HEK293 (cell line): ENCODE measurements at regions not wholly inside any gene's neighbourhood (a gene's known extent, or its start where the extent isn't known, plus 50 kb on each side); places are given as distances from the start of the nearest gene placed in this dataset.

ENCODE experiments used
- CTCF ChIP-seq: fragments of 450-650 bp; formaldehyde crosslinking; IDR thresholded peaks from 2 replicates; pipeline ENCODE4 v1.5.1; 2016; ENCODE audit warnings: missing biosample characterization, missing genetic modification characterization
- KLF16 ChIP-seq: fragments of 450-650 bp; formaldehyde crosslinking; IDR thresholded peaks from 2 replicates; pipeline ENCODE4 v1.5.1; 2017; ENCODE audit warnings: missing biosample characterization, missing genetic modification characterization
- TCF7L2 ChIP-seq: IDR thresholded peaks from 2 replicates; pipeline ENCODE4 v1.6.1; 2011; ENCODE audit warnings: low read depth, mild to moderate bottlenecking, inconsistent platforms, low read length, moderate library complexity, borderline replicate concordance
- ZBTB21 ChIP-seq: fragments of 450-650 bp; formaldehyde crosslinking; IDR thresholded peaks from 2 replicates; pipeline ENCODE4 v1.5.1; 2017; ENCODE audit warnings: missing biosample characterization, missing genetic modification characterization
- ZBTB7A ChIP-seq: fragments of 450-650 bp; formaldehyde crosslinking; IDR thresholded peaks from 2 replicates; pipeline ENCODE4 v1.5.1; 2016; ENCODE audit warnings: low read depth, missing biosample characterization, missing genetic modification characterization
- ZNF121 ChIP-seq: fragments of 450-650 bp; formaldehyde crosslinking; IDR thresholded peaks from 2 replicates; pipeline ENCODE4 v1.5.1; 2016; ENCODE audit warnings: missing biosample characterization, missing genetic modification characterization
- ZNF292 ChIP-seq: fragments of 450-650 bp; formaldehyde crosslinking; IDR thresholded peaks from 2 replicates; pipeline ENCODE4 v1.5.1; 2016; ENCODE audit warnings: low read depth, missing biosample characterization, missing genetic modification characterization, borderline replicate concordance
- ZNF302 ChIP-seq: fragments of 450-650 bp; formaldehyde crosslinking; IDR thresholded peaks from 2 replicates; pipeline ENCODE4 v1.5.1; 2016; ENCODE audit warnings: missing biosample characterization, missing genetic modification characterization, low read depth
- ZNF335 ChIP-seq: fragments of 450-650 bp; formaldehyde crosslinking; conservative IDR thresholded peaks from 2 replicates; pipeline ENCODE4 v1.5.1; 2016; ENCODE audit warnings: missing biosample characterization, missing genetic modification characterization
- ZNF645 ChIP-seq: fragments of 450-650 bp; formaldehyde crosslinking; IDR thresholded peaks from 2 replicates; pipeline ENCODE4; 2016; ENCODE audit warnings: missing biosample characterization, missing genetic modification characterization

- TF ChIP-seq ZNF645, result no peak
- TF ChIP-seq CTCF (tag by site-specific recombination), result no peak
- TF ChIP-seq ZNF292 (tag by site-specific recombination), result no peak
- no peak for TF ChIP-seq ZBTB7A (tag by site-specific recombination)
- TF ChIP-seq KLF16 (tag by site-specific recombination), result no peak
- no peak for TF ChIP-seq TCF7L2
- TF ChIP-seq ZNF335 (tag by site-specific recombination), result no peak
- no peak for TF ChIP-seq ZNF302 (tag by site-specific recombination)
- TF ChIP-seq ZBTB21 (tag by site-specific recombination), result no peak
- TF ChIP-seq ZNF121, result no peak
Measured at GRCh38 chr18:6593142-6593885, 136.2 kb upstream of the ARHGAP28 start.
